Activated CD4-positive, alpha-beta memory T cell treated with anti-CD3 and anti-CD28 coated beads, Interleukin-2, amount 10 ng/mL, durations not matched to agents 7 days and 5 days (primary cell): ENCODE measurements at regions not wholly inside any gene's neighbourhood (a gene's known extent, or its start where the extent isn't known, plus 50 kb on each side); places are given as distances from the start of the nearest gene placed in this dataset.
"Not testable (repeated sequence)": the region's sequence is repeated elsewhere in the genome, so short reads cannot be mapped to it uniquely, and the experiment has no call there.

Experiments used
- CTCF ChIA-PET: fragments of 350-600 bp; sonication (Branson Sonifier 250); formaldehyde crosslinking; loops from one replicate; lab custom pipeline; 2021; ENCODE audit warnings: antibody characterized with exemption, inconsistent platforms; lab: Charles Lee
- POLR2A ChIA-PET: fragments of 350-600 bp; sonication (Branson Sonifier 250); formaldehyde crosslinking; loops from one replicate; lab custom pipeline; 2021; ENCODE audit warnings: antibody characterized with exemption; lab: Charles Lee
- DNase-seq: peaks from one replicate; pipeline ENCODE4 v3.0.0-alpha.2; 2020
- H3K27ac Mint-ChIP-seq: one replicate; pipeline ENCODE4 v1.8.0; 2021; ENCODE audit warnings: mild to moderate bottlenecking, mixed read lengths
- H3K27me3 Mint-ChIP-seq: one replicate; pipeline ENCODE4 v1.8.0; 2021; ENCODE audit warnings: mixed read lengths
- H3K36me3 Mint-ChIP-seq: one replicate; pipeline ENCODE4 v1.8.0; 2021; ENCODE audit warnings: low read depth, mixed read lengths
- H3K4me1 Mint-ChIP-seq: one replicate; pipeline ENCODE4 v1.8.0; 2021; ENCODE audit warnings: mixed read lengths
- H3K4me3 Mint-ChIP-seq: one replicate; pipeline ENCODE4 v1.8.0; 2021; ENCODE audit warnings: mild to moderate bottlenecking, mixed read lengths
- H3K9me3 Mint-ChIP-seq: one replicate; pipeline ENCODE4 v1.8.0; 2021; ENCODE audit warnings: mixed read lengths

DNA sequence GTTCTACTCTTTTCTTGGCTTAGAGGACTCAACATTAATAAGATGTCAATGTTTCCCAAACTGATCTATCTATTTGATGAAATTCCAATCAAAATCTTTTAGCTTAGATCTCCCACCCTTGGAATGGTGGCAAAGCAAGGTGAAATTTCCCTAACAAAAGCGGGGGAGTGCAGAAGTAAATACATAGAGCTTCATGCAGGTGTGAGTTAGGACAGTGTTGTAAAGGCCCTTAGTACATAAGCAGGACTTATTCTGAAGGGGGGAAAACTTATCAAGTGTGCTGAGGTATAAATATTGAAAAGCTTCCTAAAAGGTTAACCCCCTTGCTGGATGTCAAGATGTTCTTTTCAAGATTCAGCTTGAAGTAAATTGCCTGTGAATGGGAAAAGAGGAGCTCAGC, 608.6 kb upstream of the CELF4 start:
- ChIA-PET POLR2A (no interaction called here), CTCF (no interaction called here)
- no peaks in the 10 kb centered on the region for H3K9me3 Mint-ChIP-seq
- H3K27me3 Mint-ChIP-seq, result no peaks in the 10 kb centered on the region
- H3K27ac Mint-ChIP-seq, result no peak overlapping the region
- DNase-seq, result no peak
- H3K4me3 Mint-ChIP-seq, result no peak overlapping the region
- H3K36me3 Mint-ChIP-seq, result no peaks in the 10 kb centered on the region
- no peaks in the 10 kb centered on the region for H3K4me1 Mint-ChIP-seq

DNA sequence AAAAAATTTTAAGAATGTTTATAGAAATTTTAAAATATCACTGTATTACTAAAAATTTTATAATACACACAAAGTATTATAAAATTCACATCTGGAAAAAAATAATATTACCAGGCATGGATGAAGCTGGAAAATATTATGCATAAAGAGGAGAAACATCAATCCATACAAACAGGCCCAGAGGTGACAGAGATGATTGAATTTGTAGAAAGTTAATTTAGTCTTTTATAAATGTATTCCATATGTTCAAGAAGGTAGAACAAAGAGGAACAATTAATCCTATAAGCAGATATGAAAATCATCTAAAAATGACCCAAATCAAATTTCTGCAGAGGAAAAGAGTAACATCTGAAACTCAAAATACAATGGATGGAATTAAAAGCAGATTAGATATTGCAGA, 605.2 kb upstream of the CELF4 start:
- no peaks in the 10 kb centered on the region for H3K36me3 Mint-ChIP-seq
- no peak overlapping the region for H3K4me3 Mint-ChIP-seq
- CTCF ChIA-PET, result no interaction called here
- no peaks in the 10 kb centered on the region for H3K4me1 Mint-ChIP-seq
- H3K9me3 Mint-ChIP-seq, result no peaks in the 10 kb centered on the region
- POLR2A ChIA-PET, result no interaction called here
- DNase-seq, result no peak
- no peak overlapping the region for H3K27ac Mint-ChIP-seq
- H3K27me3 Mint-ChIP-seq, result no peaks in the 10 kb centered on the region

DNA sequence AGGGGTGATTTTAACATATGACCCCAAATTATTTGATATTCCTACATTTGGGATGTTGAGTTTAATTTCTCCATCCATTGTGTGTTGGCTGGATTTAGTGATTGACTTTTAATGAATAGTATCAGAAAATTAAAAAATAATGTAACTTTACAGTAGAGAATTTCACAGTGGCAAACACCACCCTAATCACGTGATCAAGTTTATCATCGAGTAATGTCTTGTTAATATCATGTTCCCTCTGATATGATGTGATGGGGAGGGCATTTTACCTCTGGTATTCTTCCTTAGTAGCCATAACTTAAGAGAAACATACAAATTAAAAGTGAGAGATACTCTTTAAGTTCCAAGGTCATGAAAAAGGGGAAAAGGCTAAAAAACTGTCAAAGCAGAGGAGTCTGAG, 602.0 kb upstream of the CELF4 start:
- Mint-ChIP-seq H3K36me3 (no peaks in the 10 kb centered on the region), H3K27ac (no peak overlapping the region), H3K9me3 (no peaks in the 10 kb centered on the region), H3K4me1 (no peaks in the 10 kb centered on the region), H3K27me3 (no peaks in the 10 kb centered on the region), H3K4me3 (no peak overlapping the region)
- no peak for DNase-seq
- POLR2A ChIA-PET, result no interaction called here
- CTCF ChIA-PET, result no interaction called here

DNA sequence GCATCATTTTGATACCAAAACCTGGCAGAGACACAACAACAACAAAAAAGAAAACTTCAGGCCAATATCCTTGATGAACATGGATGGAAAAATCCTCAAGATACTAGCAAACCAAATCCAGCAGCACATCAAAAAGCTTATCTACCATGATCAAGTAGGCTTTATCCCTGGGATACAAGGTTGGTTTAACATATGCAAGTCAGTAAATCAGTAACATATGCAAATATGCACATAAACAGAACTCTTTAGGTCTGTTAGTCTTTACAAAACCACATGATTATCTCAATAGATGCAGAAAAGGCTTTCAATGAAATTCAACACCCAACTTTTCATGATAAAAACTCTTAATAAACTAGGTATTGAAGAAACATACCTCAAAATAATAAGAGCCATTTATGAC, 587.5 kb upstream of the CELF4 start:
- H3K4me3 Mint-ChIP-seq, CTCF ChIA-PET, H3K27me3 Mint-ChIP-seq, H3K27ac Mint-ChIP-seq, POLR2A ChIA-PET, H3K36me3 Mint-ChIP-seq, H3K4me1 Mint-ChIP-seq, DNase-seq: not testable (repeated sequence)
- H3K9me3 Mint-ChIP-seq, result peaks cover 17% of the 10 kb centered on the region

DNA sequence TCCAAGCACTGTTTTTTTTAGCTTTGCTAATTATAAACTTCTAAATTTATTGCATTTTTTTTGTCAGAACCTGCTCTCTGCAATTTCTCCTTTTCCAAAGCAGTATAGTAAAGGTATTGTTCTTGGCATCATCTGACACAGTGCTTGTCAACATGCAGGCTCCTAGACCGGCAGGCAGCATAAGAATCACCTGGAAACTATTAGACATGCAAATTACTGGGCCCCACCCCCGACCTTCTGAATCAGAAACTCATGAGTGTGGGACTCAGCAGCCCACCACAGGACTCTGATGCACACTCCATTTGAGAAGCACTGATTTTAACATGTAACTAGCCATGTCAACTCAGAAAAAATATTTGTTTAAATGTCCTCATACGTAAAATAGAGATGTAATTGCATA, 551.1 kb upstream of the CELF4 start:
- no peaks in the 10 kb centered on the region for H3K36me3 Mint-ChIP-seq
- H3K4me1 Mint-ChIP-seq, result no peaks in the 10 kb centered on the region
- DNase-seq, result no peak
- POLR2A ChIA-PET, result no interaction called here
- peaks cover 2% of the 10 kb centered on the region for H3K9me3 Mint-ChIP-seq
- H3K4me3 Mint-ChIP-seq, result no peak overlapping the region
- no peaks in the 10 kb centered on the region for H3K27me3 Mint-ChIP-seq
- no peak overlapping the region for H3K27ac Mint-ChIP-seq
- CTCF ChIA-PET, result no interaction called here

DNA sequence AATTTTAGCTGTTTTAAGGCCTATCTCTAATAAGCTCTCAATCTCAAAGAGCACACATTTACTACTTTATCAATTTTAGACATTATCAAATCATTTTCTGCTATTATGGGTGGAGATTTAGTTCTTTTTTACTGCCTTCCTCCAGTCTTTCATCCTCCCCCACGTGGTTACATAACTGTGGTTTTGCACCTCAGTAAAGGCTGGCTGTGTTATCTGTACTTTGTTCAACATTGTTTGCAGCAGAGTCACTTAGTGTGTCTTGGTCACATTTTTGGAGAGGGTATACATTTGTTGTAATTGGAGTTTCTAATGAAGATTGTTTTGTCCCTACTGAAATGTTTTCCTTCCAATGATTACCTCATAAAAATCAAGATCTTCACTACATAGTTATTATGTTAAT, 549.6 kb upstream of the CELF4 start:
- Mint-ChIP-seq H3K27ac (no peak overlapping the region), H3K27me3 (no peaks in the 10 kb centered on the region), H3K9me3 (peaks cover 2% of the 10 kb centered on the region), H3K36me3 (no peaks in the 10 kb centered on the region), H3K4me3 (no peak overlapping the region), H3K4me1 (no peaks in the 10 kb centered on the region)
- ChIA-PET CTCF (no interaction called here), POLR2A (no interaction called here)
- DNase-seq, result no peak

DNA sequence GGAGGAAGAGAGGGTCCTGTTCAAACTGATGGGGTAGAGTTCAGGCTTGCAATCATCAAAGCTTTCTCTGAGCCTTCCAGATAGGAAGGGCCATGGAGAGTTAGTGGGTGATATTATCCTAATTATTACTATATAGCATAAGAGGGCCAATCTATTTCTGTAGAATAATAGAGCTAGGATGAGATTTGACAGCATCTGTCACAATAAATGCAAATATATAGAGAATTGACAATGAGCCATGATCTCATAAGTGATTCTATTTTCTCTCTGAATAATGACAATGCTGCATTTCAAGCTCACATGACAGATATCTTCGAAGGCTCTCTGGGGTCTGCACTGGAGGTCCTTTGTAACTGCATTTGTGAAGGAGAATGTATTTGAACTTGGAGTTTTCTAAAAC, 521.9 kb upstream of the CELF4 start:
- no peaks in the 10 kb centered on the region for H3K4me1 Mint-ChIP-seq
- H3K4me3 Mint-ChIP-seq, result no peak overlapping the region
- POLR2A ChIA-PET, result no interaction called here
- no peaks in the 10 kb centered on the region for H3K27me3 Mint-ChIP-seq
- CTCF ChIA-PET, result no interaction called here
- no peak for DNase-seq
- no peaks in the 10 kb centered on the region for H3K36me3 Mint-ChIP-seq
- peaks cover 7% of the 10 kb centered on the region for H3K9me3 Mint-ChIP-seq
- no peak overlapping the region for H3K27ac Mint-ChIP-seq

DNA sequence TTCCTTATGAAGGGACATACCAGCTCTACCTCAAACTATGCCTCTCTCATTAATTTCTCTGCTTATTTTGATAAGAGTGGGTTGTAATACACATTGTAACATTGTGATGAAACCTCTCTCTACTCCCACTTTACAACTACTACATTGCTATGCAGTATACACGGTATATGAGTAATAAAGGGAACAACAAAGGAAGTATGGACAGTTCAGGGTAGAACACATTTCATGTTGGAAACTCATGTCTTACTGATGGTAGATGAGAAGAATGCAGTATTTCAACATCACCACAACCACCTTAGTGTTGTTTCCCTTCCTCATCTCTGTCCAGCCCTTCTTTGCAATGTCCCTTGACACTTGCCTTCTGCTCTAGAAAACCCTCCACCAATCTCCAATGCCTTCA, 515.9 kb upstream of the CELF4 start:
- POLR2A ChIA-PET, result no interaction called here
- CTCF ChIA-PET, result no interaction called here
- H3K4me3 Mint-ChIP-seq, result no peak overlapping the region
- H3K4me1 Mint-ChIP-seq, result no peaks in the 10 kb centered on the region
- no peak for DNase-seq
- no peak overlapping the region for H3K27ac Mint-ChIP-seq
- H3K9me3 Mint-ChIP-seq, result peaks cover 7% of the 10 kb centered on the region
- H3K27me3 Mint-ChIP-seq, result no peaks in the 10 kb centered on the region
- H3K36me3 Mint-ChIP-seq, result no peaks in the 10 kb centered on the region

DNA sequence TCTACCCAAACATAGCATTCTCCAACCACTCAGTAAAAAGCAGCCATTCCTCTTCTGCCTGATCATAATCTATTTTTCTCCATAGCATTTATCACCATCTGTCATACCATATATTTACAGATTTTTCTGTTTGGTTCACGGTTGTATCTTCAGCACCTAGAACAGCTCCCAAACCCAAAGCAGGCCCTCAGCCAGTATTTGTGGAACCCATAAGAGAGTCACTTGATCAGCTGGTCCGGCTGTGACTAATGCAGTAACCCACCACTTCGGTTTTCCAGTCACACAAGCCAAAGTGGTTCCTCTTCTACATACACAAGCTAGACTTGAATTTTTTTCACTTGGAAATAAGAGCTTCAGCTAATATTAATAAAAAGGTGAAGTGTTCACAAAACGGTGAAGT, 511.6 kb upstream of the CELF4 start:
- Mint-ChIP-seq H3K4me1 (no peaks in the 10 kb centered on the region), H3K27ac (no peak overlapping the region), H3K4me3 (no peak overlapping the region), H3K36me3 (no peaks in the 10 kb centered on the region), H3K9me3 (peaks cover 18% of the 10 kb centered on the region), H3K27me3 (no peaks in the 10 kb centered on the region)
- DNase-seq, result no peak
- ChIA-PET POLR2A (no interaction called here), CTCF (no interaction called here)

DNA sequence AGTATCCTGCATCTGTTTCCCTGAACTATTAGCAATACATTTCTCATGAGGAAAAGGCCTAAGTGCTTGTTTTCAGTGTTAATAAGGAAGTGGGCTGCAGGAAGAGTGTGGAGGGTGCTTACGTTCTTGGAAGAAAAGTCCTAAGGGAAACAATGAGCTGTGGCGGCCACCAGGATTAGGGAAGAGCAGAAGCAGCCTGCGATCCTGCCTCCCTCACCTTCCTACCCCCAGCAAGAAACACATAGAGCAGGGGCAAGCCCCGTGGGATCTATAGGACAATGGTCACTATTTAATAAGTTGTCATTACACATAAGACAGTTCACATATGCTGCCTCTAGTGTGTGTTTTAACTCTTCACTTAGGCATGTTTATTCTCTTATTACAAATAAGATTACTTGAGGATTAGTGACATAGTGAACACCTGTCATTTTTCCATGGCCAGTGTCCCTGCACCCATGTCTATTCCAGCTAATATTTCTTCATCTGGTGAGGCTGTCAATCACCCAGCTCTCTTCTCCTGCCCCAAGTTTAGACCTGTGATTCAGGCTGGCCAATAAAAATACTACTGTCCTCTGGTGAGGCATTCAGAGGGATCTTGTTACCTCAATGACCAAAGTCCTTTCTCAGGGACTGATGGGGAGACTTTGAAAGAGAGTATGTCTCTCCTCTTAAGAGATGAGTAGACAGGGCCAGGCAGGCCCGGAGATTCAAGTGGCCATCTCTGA, 510.9 kb upstream of the CELF4 start:
- Mint-ChIP-seq H3K4me1 (no peaks in the 10 kb centered on the region), H3K27me3 (no peaks in the 10 kb centered on the region), H3K36me3 (no peaks in the 10 kb centered on the region), H3K4me3 (no peak overlapping the region), H3K27ac (no peak overlapping the region), H3K9me3 (peaks cover 18% of the 10 kb centered on the region)
- ChIA-PET POLR2A (no interaction called here), CTCF (no interaction called here)
- DNase-seq, result no peak

DNA sequence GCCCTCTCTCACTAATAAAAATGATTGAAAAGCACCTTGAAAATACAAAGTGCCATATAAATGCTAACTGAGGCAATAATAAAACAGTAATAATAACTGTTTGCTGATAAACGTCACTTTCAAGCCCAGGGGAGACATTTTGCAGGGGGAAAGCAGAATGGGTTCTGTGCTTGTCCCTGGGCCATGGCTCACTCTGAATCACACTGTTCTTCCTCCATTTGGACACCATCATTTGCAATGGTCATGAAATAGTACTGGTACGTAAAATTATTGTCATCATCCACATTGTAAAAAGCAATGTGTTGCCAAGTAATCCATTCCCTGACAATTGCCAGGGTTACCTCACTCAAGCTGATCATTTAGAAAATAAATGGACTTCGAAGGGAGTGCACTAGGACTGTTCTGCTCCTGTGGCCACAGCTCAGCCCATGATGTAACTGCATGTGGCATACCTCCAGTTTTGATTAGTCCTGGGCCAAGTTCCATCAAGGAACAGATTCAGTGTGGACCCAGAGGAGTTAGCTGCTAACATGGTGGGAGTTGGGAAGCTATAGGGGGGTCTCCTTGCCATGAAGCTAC, 508.8 kb upstream of the CELF4 start:
- CTCF ChIA-PET, result no interaction called here
- no peak for DNase-seq
- Mint-ChIP-seq H3K4me3 (no peak overlapping the region), H3K9me3 (peaks cover 18% of the 10 kb centered on the region), H3K36me3 (no peaks in the 10 kb centered on the region), H3K27ac (no peak overlapping the region), H3K4me1 (no peaks in the 10 kb centered on the region), H3K27me3 (no peaks in the 10 kb centered on the region)
- POLR2A ChIA-PET, result no interaction called here

DNA sequence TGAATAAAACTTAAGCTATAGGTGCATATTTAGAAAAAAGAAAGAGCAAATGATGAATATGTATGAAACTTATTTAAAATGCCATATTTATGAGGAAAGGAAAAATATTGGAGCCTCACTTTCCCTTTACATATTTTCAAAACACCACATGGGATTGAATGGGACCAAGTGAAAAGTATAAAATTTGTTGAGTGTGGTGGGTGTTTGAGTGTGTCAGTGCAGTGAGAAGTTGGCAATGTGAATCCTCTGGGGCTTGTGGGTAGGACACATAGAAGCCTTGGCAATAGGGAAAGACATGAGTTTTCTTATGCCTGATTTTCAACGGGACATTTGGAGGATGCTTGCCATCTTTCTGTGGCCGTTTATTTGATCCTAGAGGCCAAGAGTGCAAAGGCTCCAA, 502.2 kb upstream of the CELF4 start:
- CTCF ChIA-PET, result no interaction called here
- DNase-seq, result no peak
- H3K27me3 Mint-ChIP-seq, result no peaks in the 10 kb centered on the region

DNA sequence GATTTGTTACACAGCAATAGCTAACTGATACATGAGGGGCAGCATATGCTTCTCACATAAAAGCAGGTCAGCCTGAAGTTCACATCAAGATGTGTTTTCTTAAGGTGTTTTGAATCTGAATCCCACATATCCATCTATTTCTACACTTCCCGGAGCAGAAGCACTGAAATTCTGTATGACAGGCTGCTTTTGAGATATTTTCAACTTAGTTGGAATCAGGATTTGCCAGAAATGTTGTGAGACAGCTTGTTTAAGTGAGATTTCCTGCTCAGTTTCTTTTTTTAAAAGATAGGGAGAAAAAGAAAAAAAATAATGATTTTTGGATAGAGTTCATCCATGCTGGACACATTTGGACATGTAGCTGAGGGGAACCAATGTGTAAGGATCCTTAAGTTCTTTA, 501.5 kb upstream of the CELF4 start:
- Mint-ChIP-seq H3K9me3 (peaks cover 4% of the 10 kb centered on the region), H3K4me3 (no peak overlapping the region), H3K4me1 (no peaks in the 10 kb centered on the region), H3K27me3 (no peaks in the 10 kb centered on the region), H3K27ac (no peak overlapping the region), H3K36me3 (no peaks in the 10 kb centered on the region)
- CTCF ChIA-PET, result no interaction called here
- DNase-seq, result no peak
- POLR2A ChIA-PET, result no interaction called here

More for the DNA sequence above, 502.2 kb upstream of the CELF4 start:
- H3K4me1 Mint-ChIP-seq, result no peaks in the 10 kb centered on the region
- H3K9me3 Mint-ChIP-seq, result peaks cover 5% of the 10 kb centered on the region
- POLR2A ChIA-PET, result no interaction called here
- H3K36me3 Mint-ChIP-seq, result no peaks in the 10 kb centered on the region
- no peak overlapping the region for H3K27ac Mint-ChIP-seq
- H3K4me3 Mint-ChIP-seq, result no peak overlapping the region

DNA sequence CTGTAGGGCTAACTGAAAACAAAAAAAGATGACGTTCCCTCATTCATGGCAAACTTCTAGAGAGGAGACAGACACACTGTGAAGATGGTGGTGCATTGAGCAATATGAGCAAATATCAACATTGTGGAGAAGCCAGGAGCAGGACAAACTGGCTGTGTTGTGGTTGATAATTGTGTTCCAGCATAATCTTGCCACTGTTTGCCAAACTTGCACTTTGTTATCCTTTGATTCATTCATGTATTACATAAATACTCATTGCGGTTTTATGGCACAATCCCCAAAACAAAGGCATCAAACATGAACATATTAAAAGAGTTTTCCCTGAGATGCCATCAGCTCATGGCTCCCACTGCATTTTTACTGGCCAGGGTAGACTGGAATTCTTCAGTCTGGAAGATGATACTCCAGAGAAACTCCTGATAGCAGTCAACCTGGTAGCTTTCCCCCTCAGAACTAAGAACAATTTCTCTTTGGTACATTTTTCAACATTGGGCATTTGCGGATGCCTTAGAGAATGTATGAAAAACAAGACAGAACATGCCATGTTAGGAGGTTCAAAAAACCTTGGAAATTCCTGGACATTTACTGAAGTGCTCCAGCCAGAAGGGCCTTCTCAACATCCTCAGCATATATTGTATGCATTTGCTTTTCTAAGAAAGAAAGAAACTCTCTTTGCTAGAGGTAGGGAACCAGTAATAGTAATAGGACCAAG, 487.4 kb upstream of the CELF4 start:
- Mint-ChIP-seq H3K4me3 (no peak overlapping the region), H3K4me1 (no peaks in the 10 kb centered on the region), H3K9me3 (peaks cover 8% of the 10 kb centered on the region), H3K27ac (no peak overlapping the region), H3K36me3 (no peaks in the 10 kb centered on the region), H3K27me3 (no peaks in the 10 kb centered on the region)
- no peak for DNase-seq
- CTCF ChIA-PET, result no interaction called here
- POLR2A ChIA-PET, result no interaction called here
